ENCODE measurements at regions not wholly inside any gene's neighbourhood (a gene's known extent, or its start where the extent isn't known, plus 50 kb on each side); places are given as distances from the start of the nearest gene placed in this dataset.

DNA sequence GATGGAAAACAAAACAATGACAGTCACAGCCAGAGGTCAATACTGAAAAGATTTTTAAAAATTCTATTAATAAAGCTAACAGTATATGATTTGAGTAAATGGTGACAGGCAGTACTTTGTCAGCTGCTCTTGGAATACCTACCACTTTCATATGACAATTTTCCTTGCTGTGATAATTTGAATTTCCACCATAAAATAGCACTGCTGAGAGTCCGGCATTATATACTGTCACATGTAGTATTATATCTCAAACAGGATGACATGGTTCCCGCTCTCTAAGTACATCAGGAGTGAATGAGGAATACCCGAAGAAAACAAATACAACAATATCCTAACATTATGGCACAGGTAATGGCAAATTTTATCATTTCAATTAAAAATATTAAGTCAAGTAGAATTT, 146.8 kb upstream of the TMPRSS15 start:
- POLR2A ChIA-PET, result no interaction called here
- TF ChIP-seq JUND (IDR thresholded peaks at IDR 0.05) (no peak), POLR2AphosphoS5 (IDR thresholded peaks at IDR 0.05; ENCODE audit: low read depth, low read length) (no peak), EGR1 (IDR thresholded peaks at IDR 0.05; ENCODE audit: low read depth) (no peak)
- TF ChIP-seq, protein P1, sequence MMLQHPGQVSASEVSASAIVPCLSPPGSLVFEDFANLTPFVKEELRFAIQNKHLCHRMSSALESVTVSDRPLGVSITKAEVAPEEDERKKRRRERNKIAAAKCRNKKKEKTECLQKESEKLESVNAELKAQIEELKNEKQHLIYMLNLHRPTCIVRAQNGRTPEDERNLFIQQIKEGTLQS (IDR thresholded peaks at IDR 0.05), result no peak
- TF ChIP-seq, protein P2, sequence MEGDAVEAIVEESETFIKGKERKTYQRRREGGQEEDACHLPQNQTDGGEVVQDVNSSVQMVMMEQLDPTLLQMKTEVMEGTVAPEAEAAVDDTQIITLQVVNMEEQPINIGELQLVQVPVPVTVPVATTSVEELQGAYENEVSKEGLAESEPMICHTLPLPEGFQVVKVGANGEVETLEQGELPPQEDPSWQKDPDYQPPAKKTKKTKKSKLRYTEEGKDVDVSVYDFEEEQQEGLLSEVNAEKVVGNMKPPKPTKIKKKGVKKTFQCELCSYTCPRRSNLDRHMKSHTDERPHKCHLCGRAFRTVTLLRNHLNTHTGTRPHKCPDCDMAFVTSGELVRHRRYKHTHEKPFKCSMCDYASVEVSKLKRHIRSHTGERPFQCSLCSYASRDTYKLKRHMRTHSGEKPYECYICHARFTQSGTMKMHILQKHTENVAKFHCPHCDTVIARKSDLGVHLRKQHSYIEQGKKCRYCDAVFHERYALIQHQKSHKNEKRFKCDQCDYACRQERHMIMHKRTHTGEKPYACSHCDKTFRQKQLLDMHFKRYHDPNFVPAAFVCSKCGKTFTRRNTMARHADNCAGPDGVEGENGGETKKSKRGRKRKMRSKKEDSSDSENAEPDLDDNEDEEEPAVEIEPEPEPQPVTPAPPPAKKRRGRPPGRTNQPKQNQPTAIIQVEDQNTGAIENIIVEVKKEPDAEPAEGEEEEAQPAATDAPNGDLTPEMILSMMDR (IDR thresholded peaks at IDR 0.05 in 2 of 3, conservative IDR thresholded peaks at IDR 0.05 in 1 of 3; ENCODE audit: borderline replicate concordance in 1 of 3, insufficient read depth in 1 of 3, low read depth in 2 of 3, low read length in 2 of 3), result no peak
- ATAC-seq, result no peak

DNA sequence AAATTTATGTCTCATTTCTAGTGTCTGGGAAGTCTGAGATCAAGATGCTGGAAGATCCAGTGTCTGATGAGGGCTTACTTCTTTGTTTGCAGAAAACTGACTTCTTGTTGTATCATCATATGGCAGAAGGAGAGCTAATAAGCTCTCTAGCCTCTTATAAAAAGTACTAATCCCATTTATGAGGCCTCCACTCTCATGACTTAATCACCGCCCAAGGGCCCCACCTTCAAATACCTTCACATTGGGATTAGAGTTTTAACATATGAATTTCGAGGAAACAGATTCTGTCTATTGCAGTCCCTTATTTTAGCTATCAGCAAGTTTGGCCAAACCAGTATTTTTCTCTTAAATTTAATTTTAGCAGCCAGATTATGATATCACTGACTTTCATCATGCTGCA, 150.2 kb upstream of the TMPRSS15 start:
- DNase-seq (ENCODE audit: low read depth, low spot score), result no peak
- no peaks in the 10 kb centered on the region for H3K9me2 ChIP-seq (ENCODE audit: insufficient read depth)
- no peak overlapping the region for H3K9ac ChIP-seq (ENCODE audit: low read length)
- H4K20me1 ChIP-seq (ENCODE audit: insufficient read depth), result no peaks in the 10 kb centered on the region
- BruUV-seq (replicated peaks), result no TSS peak
- no peak overlapping the region for H3K4me2 ChIP-seq (ENCODE audit: low read length)
- no peaks in the 10 kb centered on the region for H3K36me3 ChIP-seq (ENCODE audit: control insufficient read depth in 1 of 2, insufficient read depth in 2 of 2, low read length in 2 of 2)
- ATAC-seq, result no peak
- CTCF ChIA-PET, result no interaction called here
- no peak overlapping the region for H3K4me3 ChIP-seq (replicated peaks in 1 of 2; ENCODE audit: low read depth in 1 of 2, low read length in 2 of 2)
- RAD21 ChIA-PET (ENCODE audit: low non-redundant PET in 1 of 2, low total read pairs in 2 of 2, uncharacterized antibody in 2 of 2, unreplicated experiment in 2 of 2), result no interaction called here
- POLR2A ChIA-PET, result no interaction called here
- H3K9me3 ChIP-seq (ENCODE audit: control insufficient read depth in 1 of 2, insufficient read depth in 1 of 2, low read depth in 1 of 2, low read length in 2 of 2), result peaks cover 9 to 13% of the 10 kb centered on the region in 2 experiments; a peak in 2 of 4 replicates
- H3K79me2 ChIP-seq (ENCODE audit: insufficient read depth, low read length), result no peaks in the 10 kb centered on the region
- no peak overlapping the region for H3K27ac ChIP-seq (ENCODE audit: low read depth, low read length)
- no peak overlapping the region for H2AFZ ChIP-seq (ENCODE audit: low read depth, low read length, poor library complexity, severe bottlenecking)
- no peaks in the 10 kb centered on the region for H3K4me1 ChIP-seq (ENCODE audit: control insufficient read depth in 1 of 2, insufficient read depth in 2 of 2, low read length in 2 of 2)
- H3K27me3 ChIP-seq (ENCODE audit: insufficient read depth, low read length), result no peaks in the 10 kb centered on the region
- intact Hi-C loops (cut with micrococcal nuclease), result no loop called here
- TF ChIP-seq SP1 (IDR thresholded peaks at IDR 0.05; ENCODE audit: low read depth), result no peak
- TF ChIP-seq, protein P3, sequence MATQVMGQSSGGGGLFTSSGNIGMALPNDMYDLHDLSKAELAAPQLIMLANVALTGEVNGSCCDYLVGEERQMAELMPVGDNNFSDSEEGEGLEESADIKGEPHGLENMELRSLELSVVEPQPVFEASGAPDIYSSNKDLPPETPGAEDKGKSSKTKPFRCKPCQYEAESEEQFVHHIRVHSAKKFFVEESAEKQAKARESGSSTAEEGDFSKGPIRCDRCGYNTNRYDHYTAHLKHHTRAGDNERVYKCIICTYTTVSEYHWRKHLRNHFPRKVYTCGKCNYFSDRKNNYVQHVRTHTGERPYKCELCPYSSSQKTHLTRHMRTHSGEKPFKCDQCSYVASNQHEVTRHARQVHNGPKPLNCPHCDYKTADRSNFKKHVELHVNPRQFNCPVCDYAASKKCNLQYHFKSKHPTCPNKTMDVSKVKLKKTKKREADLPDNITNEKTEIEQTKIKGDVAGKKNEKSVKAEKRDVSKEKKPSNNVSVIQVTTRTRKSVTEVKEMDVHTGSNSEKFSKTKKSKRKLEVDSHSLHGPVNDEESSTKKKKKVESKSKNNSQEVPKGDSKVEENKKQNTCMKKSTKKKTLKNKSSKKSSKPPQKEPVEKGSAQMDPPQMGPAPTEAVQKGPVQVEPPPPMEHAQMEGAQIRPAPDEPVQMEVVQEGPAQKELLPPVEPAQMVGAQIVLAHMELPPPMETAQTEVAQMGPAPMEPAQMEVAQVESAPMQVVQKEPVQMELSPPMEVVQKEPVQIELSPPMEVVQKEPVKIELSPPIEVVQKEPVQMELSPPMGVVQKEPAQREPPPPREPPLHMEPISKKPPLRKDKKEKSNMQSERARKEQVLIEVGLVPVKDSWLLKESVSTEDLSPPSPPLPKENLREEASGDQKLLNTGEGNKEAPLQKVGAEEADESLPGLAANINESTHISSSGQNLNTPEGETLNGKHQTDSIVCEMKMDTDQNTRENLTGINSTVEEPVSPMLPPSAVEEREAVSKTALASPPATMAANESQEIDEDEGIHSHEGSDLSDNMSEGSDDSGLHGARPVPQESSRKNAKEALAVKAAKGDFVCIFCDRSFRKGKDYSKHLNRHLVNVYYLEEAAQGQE (IDR thresholded peaks at IDR 0.05; ENCODE audit: low read depth), result no peak
- no peak for TF ChIP-seq ZFX (IDR thresholded peaks at IDR 0.05)
- TF ChIP-seq, protein P1 (IDR thresholded peaks at IDR 0.05), result no peak
- TF ChIP-seq, protein P2 (IDR thresholded peaks at IDR 0.05 in 2 of 3, conservative IDR thresholded peaks at IDR 0.05 in 1 of 3; ENCODE audit: borderline replicate concordance in 1 of 3, insufficient read depth in 1 of 3, low read depth in 2 of 3, low read length in 2 of 3), result no peak
- TF ChIP-seq POLR2AphosphoS5 (IDR thresholded peaks at IDR 0.05; ENCODE audit: low read depth, low read length), result no peak
- TF ChIP-seq EZH2 (IDR thresholded peaks at IDR 0.05), result no peak
- no peak for TF ChIP-seq SIN3A (IDR thresholded peaks at IDR 0.05; ENCODE audit: low read depth)
- no peak for TF ChIP-seq EGR1 (IDR thresholded peaks at IDR 0.05; ENCODE audit: low read depth)
- no peak for TF ChIP-seq POLR2A (IDR thresholded peaks at IDR 0.05; ENCODE audit: borderline replicate concordance, extremely low read depth, insufficient read depth, insufficient read length)

More for the DNA sequence above, 146.8 kb upstream of the TMPRSS15 start:
- no peak overlapping the region for H3K27ac ChIP-seq (ENCODE audit: low read depth, low read length)
- no TSS peak for BruUV-seq (replicated peaks)
- no peak overlapping the region for H2AFZ ChIP-seq (ENCODE audit: low read depth, low read length, poor library complexity, severe bottlenecking)
- ChIA-PET RAD21 (ENCODE audit: low non-redundant PET in 1 of 2, low total read pairs in 2 of 2, uncharacterized antibody in 2 of 2, unreplicated experiment in 2 of 2) (no interaction called here), CTCF (no interaction called here)
- peaks cover 13 to 16% of the 10 kb centered on the region in 2 experiments; a peak in 2 of 4 replicates for H3K9me3 ChIP-seq (ENCODE audit: control insufficient read depth in 1 of 2, insufficient read depth in 1 of 2, low read depth in 1 of 2, low read length in 2 of 2)
- H3K9me2 ChIP-seq (ENCODE audit: insufficient read depth), result no peaks in the 10 kb centered on the region
- H3K79me2 ChIP-seq (ENCODE audit: insufficient read depth, low read length), result no peaks in the 10 kb centered on the region
- DNase-seq (ENCODE audit: low read depth, low spot score), result no peak
- no peaks in the 10 kb centered on the region for H3K36me3 ChIP-seq (ENCODE audit: control insufficient read depth in 1 of 2, insufficient read depth in 2 of 2, low read length in 2 of 2)
- no peak overlapping the region for H3K4me2 ChIP-seq (ENCODE audit: low read length)
- intact Hi-C loops (cut with micrococcal nuclease), result no loop called here
- no peaks in the 10 kb centered on the region for H4K20me1 ChIP-seq (ENCODE audit: insufficient read depth)
- H3K9ac ChIP-seq (ENCODE audit: low read length), result no peak overlapping the region
- H3K27me3 ChIP-seq (ENCODE audit: insufficient read depth, low read length), result no peaks in the 10 kb centered on the region
- H3K4me1 ChIP-seq (ENCODE audit: control insufficient read depth in 1 of 2, insufficient read depth in 2 of 2, low read length in 2 of 2), result no peaks in the 10 kb centered on the region
- H3K4me3 ChIP-seq (replicated peaks in 1 of 2; ENCODE audit: low read depth in 1 of 2, low read length in 2 of 2), result no peak overlapping the region

Measured in HCT116 (cell line).